Kidney (tissue), 13 donors: ENCODE measurements at regions not wholly inside any gene's neighbourhood (a gene's known extent, or its start where the extent isn't known, plus 50 kb on each side); places are given as distances from the start of the nearest gene placed in this dataset.

Source experiments
- DNase-seq, 5 donors: peaks; one replicate each; pipeline ENCODE4 v3.0.0-alpha.2; 2013 to 2020
- FAIRE-seq: peaks from 2 replicates; lab custom pipeline; 2012; peaks lifted over from hg19 to GRCh38; lab: Jason Lieb, UNC
- H3K27ac ChIP-seq, 2 donors: one replicate each; pipeline ENCODE4 v1.7.0; 2013; ENCODE audit warnings: low read depth in 2 of 2, low read length in 2 of 2, inconsistent platforms in 1 of 2
- H3K27me3 ChIP-seq: one replicate; pipeline ENCODE4 v1.7.1; 2013; ENCODE audit warnings: low read length, inconsistent platforms; ENCODE audit not compliant: control insufficient read depth, insufficient read depth
- H3K36me3 ChIP-seq, 3 donors: one replicate each; pipeline versions ENCODE4 v1.7.0 to v1.7.1; 2013; ENCODE audit warnings: low read length in 3 of 3, control low read depth in 1 of 3, inconsistent platforms in 1 of 3; ENCODE audit not compliant: insufficient read depth in 3 of 3, control insufficient read depth in 2 of 3
- H3K4me1 ChIP-seq, 3 donors: one replicate each; pipeline versions ENCODE4 v1.7.0 to v1.7.1; 2013; ENCODE audit warnings: low read length in 3 of 3, inconsistent platforms in 1 of 3, low read depth in 1 of 3; ENCODE audit not compliant: control insufficient read depth in 2 of 3, insufficient read depth in 2 of 3
- H3K4me3 ChIP-seq, 3 donors: one replicate each; pipeline versions ENCODE4 v1.7.0 to v1.8.1; 2013; ENCODE audit warnings: low read length in 3 of 3, control low read depth in 1 of 3, inconsistent platforms in 1 of 3
- H3K9ac ChIP-seq, 3 donors: one replicate each; pipeline versions ENCODE4 v1.7.0 to v1.7.1; 2013; ENCODE audit warnings: low read length in 3 of 3, control low read depth in 1 of 3, inconsistent platforms in 1 of 3
- H3K9me3 ChIP-seq, 3 donors: one replicate each; pipeline versions ENCODE4 v1.7.0 to v1.7.1; 2013; ENCODE audit warnings: low read length in 3 of 3, control low read depth in 1 of 3, inconsistent platforms in 1 of 3; ENCODE audit not compliant: control insufficient read depth in 2 of 3, insufficient read depth in 1 of 3
- intact Hi-C: fragments of 100-400 bp; cut with DNase I; formaldehyde crosslinking; loops from one replicate; pipeline ENCODE4 v1.11.1; 2022
- TF ChIP-seq, protein P1 (sequence below): IDR thresholded peaks from 3 replicates; pipeline ENCODE4 v1.5.1; 2012; ENCODE audit warnings: mild to moderate bottlenecking, moderate library complexity, borderline replicate concordance; ENCODE audit not compliant: insufficient read depth; ENCODE audit errors: extremely low read depth
- donor health status: control.
- donor health status: control.
- donor health status: control.
- donor health status: control.
- donor health status: control.
- donor health status: DM: yes; HTN: yes; CAD: no.
- donor health status: Normal renal cell carcinoma (clear cell type).

DNA sequence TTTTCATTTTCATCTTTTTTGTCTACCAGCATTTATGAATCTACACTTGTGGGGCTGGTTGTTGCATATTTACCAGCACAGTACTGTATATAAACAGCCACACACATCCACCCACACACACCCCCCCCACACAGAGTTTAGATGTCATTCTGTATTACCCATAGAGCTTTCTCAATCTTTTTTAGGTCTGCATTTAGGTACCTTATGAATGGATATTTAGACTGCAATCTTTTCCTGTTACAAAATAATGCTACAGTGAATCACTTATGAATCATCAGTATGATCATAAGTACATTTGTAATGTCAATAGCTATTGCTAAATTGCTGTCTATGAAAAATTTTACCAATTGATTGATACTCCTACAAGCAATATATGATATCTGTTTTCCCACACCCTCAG, 67.3 kb upstream of the STK38L start:
- H3K4me3 ChIP-seq, result no peak overlapping the region
- H3K27me3 ChIP-seq, result no peaks in the 10 kb centered on the region
- no peak for FAIRE-seq
- DNase-seq, result no peak
- TF ChIP-seq, protein P1, sequence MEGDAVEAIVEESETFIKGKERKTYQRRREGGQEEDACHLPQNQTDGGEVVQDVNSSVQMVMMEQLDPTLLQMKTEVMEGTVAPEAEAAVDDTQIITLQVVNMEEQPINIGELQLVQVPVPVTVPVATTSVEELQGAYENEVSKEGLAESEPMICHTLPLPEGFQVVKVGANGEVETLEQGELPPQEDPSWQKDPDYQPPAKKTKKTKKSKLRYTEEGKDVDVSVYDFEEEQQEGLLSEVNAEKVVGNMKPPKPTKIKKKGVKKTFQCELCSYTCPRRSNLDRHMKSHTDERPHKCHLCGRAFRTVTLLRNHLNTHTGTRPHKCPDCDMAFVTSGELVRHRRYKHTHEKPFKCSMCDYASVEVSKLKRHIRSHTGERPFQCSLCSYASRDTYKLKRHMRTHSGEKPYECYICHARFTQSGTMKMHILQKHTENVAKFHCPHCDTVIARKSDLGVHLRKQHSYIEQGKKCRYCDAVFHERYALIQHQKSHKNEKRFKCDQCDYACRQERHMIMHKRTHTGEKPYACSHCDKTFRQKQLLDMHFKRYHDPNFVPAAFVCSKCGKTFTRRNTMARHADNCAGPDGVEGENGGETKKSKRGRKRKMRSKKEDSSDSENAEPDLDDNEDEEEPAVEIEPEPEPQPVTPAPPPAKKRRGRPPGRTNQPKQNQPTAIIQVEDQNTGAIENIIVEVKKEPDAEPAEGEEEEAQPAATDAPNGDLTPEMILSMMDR, result no peak
- no peaks in the 10 kb centered on the region for H3K36me3 ChIP-seq
- H3K4me1 ChIP-seq, result no peaks in the 10 kb centered on the region
- H3K27ac ChIP-seq, result no peak overlapping the region
- intact Hi-C loops, result no loop called here
- H3K9ac ChIP-seq, result no peak overlapping the region
- H3K9me3 ChIP-seq, result no peaks in the 10 kb centered on the region

DNA sequence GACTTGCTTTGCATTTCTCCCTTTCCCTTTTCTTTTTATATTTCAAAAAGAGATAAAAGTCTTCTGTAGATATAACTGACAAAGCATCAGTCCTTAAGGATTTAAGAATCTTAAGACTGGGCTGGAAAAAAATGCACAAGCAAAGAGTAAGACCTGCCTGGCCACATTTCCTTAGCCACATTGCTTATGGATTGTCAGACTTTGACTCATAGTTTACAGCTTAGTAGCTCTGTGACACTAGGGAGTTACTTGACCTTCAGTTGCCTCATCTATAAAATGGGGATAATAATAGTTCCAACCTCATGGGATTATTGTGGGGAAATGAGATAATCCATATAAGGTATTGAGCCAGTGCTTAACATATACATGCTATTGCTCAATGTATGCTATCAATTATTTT, 66.4 kb upstream of the STK38L start:
- H3K9ac ChIP-seq, result no peak overlapping the region
- FAIRE-seq (no peak), DNase-seq (no peak)
- no peak overlapping the region for H3K27ac ChIP-seq
- H3K4me1 ChIP-seq, result no peaks in the 10 kb centered on the region
- no peaks in the 10 kb centered on the region for H3K27me3 ChIP-seq
- intact Hi-C loops, result no loop called here
- no peaks in the 10 kb centered on the region for H3K9me3 ChIP-seq
- TF ChIP-seq, protein P1, result no peak
- no peak overlapping the region for H3K4me3 ChIP-seq
- H3K36me3 ChIP-seq, result no peaks in the 10 kb centered on the region

DNA sequence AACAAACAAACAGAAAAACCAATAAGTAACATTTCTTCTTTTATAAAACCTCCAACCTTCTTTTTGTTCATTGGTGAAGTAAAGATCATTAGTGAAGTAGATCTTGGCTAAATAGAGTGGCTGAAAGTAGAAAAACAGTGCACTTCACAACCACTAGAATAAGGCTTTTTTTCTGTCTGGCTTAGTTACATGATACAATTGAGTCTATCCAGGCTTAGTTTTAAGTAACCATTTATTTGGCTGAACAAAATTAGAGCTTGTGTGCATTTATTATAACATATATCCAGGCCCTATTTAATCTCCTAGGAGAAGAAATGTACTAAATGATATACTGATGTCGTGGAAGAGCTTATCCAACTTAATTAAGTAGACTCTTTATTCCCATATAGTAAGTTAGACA, 65.8 kb upstream of the STK38L start:
- Histone ChIP-seq H3K36me3 (no peaks in the 10 kb centered on the region), H3K9me3 (no peaks in the 10 kb centered on the region), H3K4me1 (no peaks in the 10 kb centered on the region), H3K9ac (no peak overlapping the region), H3K4me3 (no peak overlapping the region), H3K27me3 (no peaks in the 10 kb centered on the region), H3K27ac (no peak overlapping the region)
- FAIRE-seq (no peak), DNase-seq (no peak)
- TF ChIP-seq, protein P1, result no peak
- intact Hi-C loops, result no loop called here

DNA sequence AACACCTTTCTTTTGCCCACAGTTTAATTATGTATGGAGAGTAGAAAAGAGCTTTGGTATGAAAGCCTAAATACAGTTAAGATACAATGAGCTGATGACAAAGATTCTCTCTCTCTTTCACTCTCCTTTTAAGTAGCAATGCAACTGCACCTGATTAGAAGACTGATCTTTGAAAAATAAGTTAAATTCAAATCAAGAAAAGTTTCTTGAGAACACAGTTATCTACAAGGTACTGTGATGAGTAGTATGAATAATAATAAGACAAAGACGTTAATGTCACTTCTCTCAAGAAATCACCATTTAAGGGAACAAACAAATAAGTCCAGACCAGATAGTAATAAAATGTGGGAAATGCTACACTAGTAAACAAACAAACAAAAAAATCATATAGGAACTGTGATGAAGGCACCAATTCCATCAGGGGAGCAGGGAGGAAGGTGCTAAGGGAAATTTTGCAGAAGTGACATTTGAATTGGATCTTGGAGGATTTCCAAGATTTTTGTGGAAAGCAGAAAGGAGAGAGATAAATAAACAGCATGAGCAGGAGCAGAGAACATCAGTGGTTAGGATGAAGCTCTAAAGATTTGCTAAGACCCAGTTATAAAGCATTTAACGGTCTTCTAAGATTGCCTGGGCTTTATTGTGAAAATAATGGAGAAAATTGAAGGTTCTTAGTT, 65.2 kb upstream of the STK38L start:
- H3K4me3 ChIP-seq, result no peak overlapping the region
- no peak for DNase-seq
- no peaks in the 10 kb centered on the region for H3K27me3 ChIP-seq
- FAIRE-seq, result no peak
- TF ChIP-seq, protein P1, result no peak
- intact Hi-C loops, result no loop called here
- no peaks in the 10 kb centered on the region for H3K36me3 ChIP-seq
- no peaks in the 10 kb centered on the region for H3K4me1 ChIP-seq
- no peaks in the 10 kb centered on the region for H3K9me3 ChIP-seq
- no peak overlapping the region for H3K27ac ChIP-seq
- no peak overlapping the region for H3K9ac ChIP-seq
